Activated T-cell treated with anti-CD3 and anti-CD28 coated beads for 48 hours (primary cell): ENCODE measurements at regions not wholly inside any gene's neighbourhood (a gene's known extent, or its start where the extent isn't known, plus 50 kb on each side); places are given as distances from the start of the nearest gene placed in this dataset.
"Not testable (repeated sequence)": the region's sequence is repeated elsewhere in the genome, so short reads cannot be mapped to it uniquely, and the experiment has no call there.

Experiments
- DNase-seq: peaks from one replicate; pipeline ENCODE4 v3.0.0-alpha.2; 2020; ENCODE audit warnings: low read depth

GRCh38 chr1:29624320-29625083 is 388.2 kb downstream of the PTPRU start:
- no peak for DNase-seq

- no peak for DNase-seq
Observed at GRCh38 chr1:29623501-29623900, 387.2 kb downstream of the PTPRU start.

GRCh38 chr1:29621826-29622435 is 385.6 kb downstream of the PTPRU start:
- no peak for DNase-seq

- no peak for DNase-seq
Observed at GRCh38 chr1:29620631-29621030, 384.3 kb downstream of the PTPRU start.

- DNase-seq: no peak
Observed at GRCh38 chr1:29607236-29607635, 370.9 kb downstream of the PTPRU start.

GRCh38 chr1:29604796-29605195 is 368.5 kb downstream of the PTPRU start:
- DNase-seq: not testable (repeated sequence)

GRCh38 chr1:29603622-29604021 is 367.3 kb downstream of the PTPRU start:
- no peak for DNase-seq

- no peak for DNase-seq
Observed at GRCh38 chr1:29602203-29602602, 365.9 kb downstream of the PTPRU start.

- no peak for DNase-seq
Observed at GRCh38 chr1:29601021-29601420, 364.7 kb downstream of the PTPRU start.

- no peak for DNase-seq
Observed at GRCh38 chr1:29599826-29600225, 363.5 kb downstream of the PTPRU start.

- no peak for DNase-seq
Observed at GRCh38 chr1:29599071-29599470, 362.7 kb downstream of the PTPRU start.

- no peak for DNase-seq
Observed at GRCh38 chr1:29597861-29598260, 361.5 kb downstream of the PTPRU start.

GRCh38 chr1:29593601-29594382 is 357.5 kb downstream of the PTPRU start:
- no peak for DNase-seq

GRCh38 chr1:29592731-29593130 is 356.4 kb downstream of the PTPRU start:
- DNase-seq: no peak

GRCh38 chr1:29592261-29592615 is 355.9 kb downstream of the PTPRU start:
- DNase-seq: no peak

- no peak for DNase-seq
Observed at GRCh38 chr1:29591601-29592260, 355.4 kb downstream of the PTPRU start.

- no peak for DNase-seq
Observed at GRCh38 chr1:29590583-29591565, 354.6 kb downstream of the PTPRU start.

- DNase-seq: not testable (repeated sequence)
Observed at GRCh38 chr1:29589716-29590115, 353.4 kb downstream of the PTPRU start.

- no peak for DNase-seq
Observed at GRCh38 chr1:29586991-29587745, 350.8 kb downstream of the PTPRU start.

- DNase-seq: no peak
Observed at GRCh38 chr1:29586215-29586614, 349.9 kb downstream of the PTPRU start.

GRCh38 chr1:29585656-29586055 is 349.3 kb downstream of the PTPRU start:
- no peak for DNase-seq
